GM12878 (cell line): ENCODE measurements at regions not wholly inside any gene's neighbourhood (a gene's known extent, or its start where the extent isn't known, plus 50 kb on each side); places are given as distances from the start of the nearest gene placed in this dataset.

Experiments
- BRCA1 ChIP-seq: IDR thresholded peaks from 2 replicates; pipeline ENCODE4 v1.6.1; 2011; ENCODE audit warnings: low read depth, low read length, improper control_type of control experiment
- MYC ChIP-seq: IDR thresholded peaks from 2 replicates; pipeline ENCODE4 v1.6.1; 2011; ENCODE audit warnings: mild to moderate bottlenecking, low read length, moderate library complexity, inconsistent platforms; ENCODE audit not compliant: insufficient read depth, insufficient replicate concordance, insufficient read length, severe bottlenecking
- TAF1 ChIP-seq: IDR thresholded peaks from 2 replicates; pipeline ENCODE4 v1.6.1; 2011; ENCODE audit warnings: mild to moderate bottlenecking, low read depth, low read length, borderline replicate concordance
- TF ChIP-seq, protein P1 (sequence below): IDR thresholded peaks from 2 replicates; pipeline ENCODE4 v1.6.1; 2012; ENCODE audit warnings: low read depth, low read length, improper control_type of control experiment

DNA sequence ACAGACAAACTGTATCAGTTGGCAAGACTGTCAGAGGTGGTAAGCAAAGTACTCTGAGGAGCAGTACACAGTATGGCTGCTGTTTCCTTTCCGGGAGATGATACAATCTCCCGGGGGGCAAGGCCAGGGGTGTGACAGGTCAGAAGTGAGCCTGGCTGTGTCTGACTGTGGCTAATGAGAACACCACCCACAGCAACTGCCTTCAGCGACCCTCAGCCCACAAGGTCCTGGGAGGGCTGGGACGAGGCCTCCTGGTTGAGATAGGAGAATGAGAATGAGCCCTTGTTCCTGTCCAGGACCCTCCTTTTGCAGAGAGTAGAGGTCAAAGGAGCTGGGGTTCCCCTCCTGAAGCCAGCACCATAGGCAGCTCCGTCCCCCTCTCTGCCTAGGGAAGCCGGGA lies 421.7 kb downstream of the TCERG1L start:
- TF ChIP-seq BRCA1 (no peak), MYC (no peak), TAF1 (no peak)
- TF ChIP-seq, protein P1, sequence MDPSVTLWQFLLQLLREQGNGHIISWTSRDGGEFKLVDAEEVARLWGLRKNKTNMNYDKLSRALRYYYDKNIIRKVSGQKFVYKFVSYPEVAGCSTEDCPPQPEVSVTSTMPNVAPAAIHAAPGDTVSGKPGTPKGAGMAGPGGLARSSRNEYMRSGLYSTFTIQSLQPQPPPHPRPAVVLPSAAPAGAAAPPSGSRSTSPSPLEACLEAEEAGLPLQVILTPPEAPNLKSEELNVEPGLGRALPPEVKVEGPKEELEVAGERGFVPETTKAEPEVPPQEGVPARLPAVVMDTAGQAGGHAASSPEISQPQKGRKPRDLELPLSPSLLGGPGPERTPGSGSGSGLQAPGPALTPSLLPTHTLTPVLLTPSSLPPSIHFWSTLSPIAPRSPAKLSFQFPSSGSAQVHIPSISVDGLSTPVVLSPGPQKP, result no peak
